Stimulated activated naive B cell treated with anti-CD40 and anti-IgM and Interleukin-4, amounts not matched to agents 10 μg/mL and 1 μg/mL and 100 μg/mL, for 72 hours (primary cell): ENCODE measurements at regions not wholly inside any gene's neighbourhood (a gene's known extent, or its start where the extent isn't known, plus 50 kb on each side); places are given as distances from the start of the nearest gene placed in this dataset.
"Not testable (repeated sequence)": the region's sequence is repeated elsewhere in the genome, so short reads cannot be mapped to it uniquely, and the experiment has no call there.

ENCODE experiments used
- ATAC-seq, 2 donors: fragments of 150-1000 bp; cut with Tn5 transposase; replicated peaks; 2 replicates each; pipeline ENCODE4 v1.10.0; 2021; ENCODE audit warnings: moderate library complexity in 1 of 2
- DNase-seq: peaks from one replicate; pipeline ENCODE4 v3.0.0; 2021
- H3K27ac Mint-ChIP-seq: one replicate; pipeline ENCODE4 v1.8.0; 2022; ENCODE audit warnings: mild to moderate bottlenecking, mixed read lengths
- H3K27me3 Mint-ChIP-seq, 2 donors: one replicate each; pipeline ENCODE4 v1.8.0; 2022; ENCODE audit warnings: mixed read lengths in 2 of 2
- H3K36me3 Mint-ChIP-seq, 2 donors: one replicate each; pipeline ENCODE4 v1.8.0; 2022; ENCODE audit warnings: mixed read lengths in 2 of 2, mild to moderate bottlenecking in 1 of 2
- H3K4me1 Mint-ChIP-seq, 2 donors: one replicate each; pipeline ENCODE4 v1.8.0; 2022; ENCODE audit warnings: mixed read lengths in 2 of 2, mild to moderate bottlenecking in 1 of 2
- H3K4me3 Mint-ChIP-seq, 2 donors: one replicate each; pipeline ENCODE4 v1.8.0; 2022; ENCODE audit warnings: mild to moderate bottlenecking in 2 of 2, mixed read lengths in 2 of 2, moderate library complexity in 1 of 2
- H3K9me3 Mint-ChIP-seq, 2 donors: one replicate each; pipeline ENCODE4 v1.8.0; 2022; ENCODE audit warnings: mixed read lengths in 2 of 2, mild to moderate bottlenecking in 1 of 2

GRCh38 chr3:197364410-197365071 lies 66.1 kb upstream of the DLG1 start:
- DNase-seq: no peak
- H3K27me3 Mint-ChIP-seq: peaks cover 40 to 42% of the 10 kb centered on the region in 2 donors
- no peak overlapping the region for H3K27ac Mint-ChIP-seq
- H3K9me3 Mint-ChIP-seq: peaks cover 12 to 15% of the 10 kb centered on the region in 2 donors
- no peak for ATAC-seq
- no peak overlapping the region for H3K4me3 Mint-ChIP-seq
- no peaks in the 10 kb centered on the region for H3K4me1 Mint-ChIP-seq
- H3K36me3 Mint-ChIP-seq: peaks cover 8 to 16% of the 10 kb centered on the region in 2 donors

GRCh38 chr3:197363553-197364409 lies 65.4 kb upstream of the DLG1 start:
- H3K27ac Mint-ChIP-seq: no peak overlapping the region
- H3K4me1 Mint-ChIP-seq: no peaks in the 10 kb centered on the region
- DNase-seq: no peak

DNA sequence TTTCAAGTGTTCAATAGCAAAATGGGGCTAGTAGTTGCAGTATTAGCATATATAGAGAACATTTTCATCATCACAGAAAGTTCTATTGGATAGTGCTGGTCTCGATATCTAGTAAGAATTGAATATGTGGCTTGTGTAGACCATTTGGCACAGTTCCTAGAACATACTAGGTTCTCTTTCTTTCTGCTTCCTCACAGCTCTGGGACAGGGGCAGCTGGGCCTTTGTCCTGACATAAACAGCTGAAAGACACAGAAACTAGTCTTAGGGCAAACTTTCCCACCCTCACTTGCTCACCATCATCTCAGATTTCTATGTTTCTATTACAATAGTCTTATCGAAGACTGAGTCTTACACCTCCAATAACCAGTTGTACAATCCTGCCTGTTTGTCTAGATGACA lies 63.7 kb upstream of the DLG1 start:
- Mint-ChIP-seq H3K4me3 (no peak overlapping the region), H3K27me3 (peaks cover 27 to 41% of the 10 kb centered on the region in 2 donors), H3K4me1 (no peaks in the 10 kb centered on the region), H3K36me3 (peaks cover 10 to 18% of the 10 kb centered on the region in 2 donors), H3K9me3 (peaks cover 18 to 19% of the 10 kb centered on the region in 2 donors), H3K27ac (no peak overlapping the region)
- no peak for DNase-seq
- ATAC-seq: no peak

More at GRCh38 chr3:197363553-197364409, 65.4 kb upstream of the DLG1 start:
- H3K4me3 Mint-ChIP-seq: no peak overlapping the region
- peaks cover 10 to 18% of the 10 kb centered on the region in 2 donors for H3K36me3 Mint-ChIP-seq
- ATAC-seq: no peak
- peaks cover 17 to 19% of the 10 kb centered on the region in 2 donors for H3K9me3 Mint-ChIP-seq
- H3K27me3 Mint-ChIP-seq: peaks cover 36 to 42% of the 10 kb centered on the region in 2 donors

DNA sequence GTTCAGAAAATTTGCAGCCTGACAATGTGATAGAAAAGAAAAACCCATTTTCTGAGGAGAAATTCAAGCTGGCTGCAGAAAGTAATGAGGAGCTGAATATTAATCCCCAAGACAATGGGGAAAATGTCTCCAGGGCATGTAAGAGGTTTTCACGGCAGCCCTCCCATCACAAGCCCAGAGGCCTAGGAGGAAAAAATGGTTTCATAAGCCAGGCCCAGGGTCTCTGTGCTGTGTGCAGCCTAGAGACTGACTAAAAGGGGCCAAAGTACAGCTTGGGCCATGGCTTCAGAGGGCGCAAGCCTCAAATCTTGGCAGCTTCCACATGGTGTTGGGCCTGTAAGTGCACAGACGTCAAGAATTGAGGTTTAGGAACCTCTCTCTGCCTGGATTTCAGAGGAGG lies 61.7 kb upstream of the DLG1 start:
- ATAC-seq, DNase-seq, H3K4me3 Mint-ChIP-seq, H3K4me1 Mint-ChIP-seq: not testable (repeated sequence)
- Mint-ChIP-seq H3K27ac (peak overlapping the region; percentile 16), H3K36me3 (peaks cover 10 to 18% of the 10 kb centered on the region in 2 donors), H3K27me3 (peaks cover 19 to 40% of the 10 kb centered on the region in 2 donors), H3K9me3 (peaks cover 18 to 19% of the 10 kb centered on the region in 2 donors)

DNA sequence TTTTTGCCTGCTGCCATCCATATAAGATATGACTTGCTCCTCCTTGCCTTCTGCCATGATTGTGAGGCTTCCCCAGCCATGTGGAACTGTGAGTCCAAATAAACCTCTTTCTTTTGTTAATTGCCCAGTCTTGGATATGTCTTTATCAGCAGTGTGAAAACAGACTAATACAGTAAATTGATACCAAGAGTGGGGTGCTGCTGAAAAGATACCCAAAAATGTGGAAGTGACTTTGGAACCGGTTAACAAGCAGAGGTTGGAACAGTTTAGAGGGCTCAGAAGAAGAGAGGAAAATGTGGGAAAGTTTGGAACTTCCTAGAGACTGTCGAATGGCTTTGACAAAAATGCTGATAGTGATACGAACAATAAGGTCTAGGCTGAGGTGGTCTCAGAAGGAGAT lies 61.1 kb upstream of the DLG1 start:
- H3K36me3 Mint-ChIP-seq: peaks cover 10 to 18% of the 10 kb centered on the region in 2 donors
- H3K9me3 Mint-ChIP-seq: peaks cover 18 to 19% of the 10 kb centered on the region in 2 donors
- DNase-seq, H3K4me1 Mint-ChIP-seq, H3K4me3 Mint-ChIP-seq, H3K27ac Mint-ChIP-seq, ATAC-seq: not testable (repeated sequence)
- peaks cover 21 to 36% of the 10 kb centered on the region in 2 donors for H3K27me3 Mint-ChIP-seq

DNA sequence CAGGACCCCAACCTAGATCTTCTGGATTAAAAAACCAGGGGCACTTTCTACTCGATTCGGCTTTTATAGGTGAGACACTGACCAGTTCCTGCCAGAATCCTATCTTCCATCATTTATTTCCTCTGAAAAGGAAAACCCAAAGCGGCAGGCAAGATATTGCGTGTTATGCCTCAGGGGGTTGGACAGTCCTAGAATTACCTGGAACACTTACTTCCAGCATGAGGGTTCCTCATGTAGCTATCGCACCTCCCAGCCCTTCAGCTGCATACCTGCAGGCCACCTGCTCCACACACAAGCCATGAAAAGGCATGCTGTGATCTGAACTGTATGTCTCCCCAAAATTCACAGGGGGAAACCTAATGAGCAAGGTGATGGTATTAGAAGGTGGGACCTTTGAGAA lies 58.3 kb upstream of the DLG1 start:
- peaks cover 18% of the 10 kb centered on the region in 2 donors for H3K9me3 Mint-ChIP-seq
- H3K36me3 Mint-ChIP-seq: peaks cover 10 to 18% of the 10 kb centered on the region in 2 donors
- H3K4me1 Mint-ChIP-seq: peaks cover 3 to 6% of the 10 kb centered on the region in 2 donors
- no peak for ATAC-seq
- no peak for DNase-seq
- H3K27ac Mint-ChIP-seq: no peak overlapping the region
- H3K4me3 Mint-ChIP-seq: no peak overlapping the region
- peaks cover 14 to 28% of the 10 kb centered on the region in 2 donors for H3K27me3 Mint-ChIP-seq

DNA sequence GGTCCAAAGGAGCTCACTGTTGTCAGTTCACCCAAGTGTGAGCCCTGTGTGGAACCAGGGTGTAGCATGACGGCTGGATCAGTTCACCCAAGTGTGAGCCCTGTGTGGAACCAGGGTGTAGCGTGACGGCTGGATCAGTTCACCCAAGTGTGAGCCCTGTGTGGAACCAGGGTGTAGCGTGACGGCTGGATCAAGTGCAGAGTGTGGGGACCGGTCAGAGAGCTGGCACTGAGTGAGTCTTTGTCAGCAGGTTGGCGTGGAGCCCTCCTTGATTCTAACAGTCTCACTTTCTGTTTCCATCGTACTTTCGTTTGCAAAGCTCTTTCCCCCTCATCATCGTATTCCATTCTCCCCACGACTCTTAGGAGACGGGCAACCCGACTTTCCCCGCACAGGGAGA lies 57.9 kb upstream of the DLG1 start:
- no peak for DNase-seq
- peaks cover 3 to 6% of the 10 kb centered on the region in 2 donors for H3K4me1 Mint-ChIP-seq
- H3K9me3 Mint-ChIP-seq: peaks cover 17% of the 10 kb centered on the region in 2 donors
- peaks cover 10 to 17% of the 10 kb centered on the region in 2 donors for H3K36me3 Mint-ChIP-seq
- H3K27me3 Mint-ChIP-seq: peaks cover 14 to 30% of the 10 kb centered on the region in 2 donors
- no peak overlapping the region for H3K4me3 Mint-ChIP-seq
- H3K27ac Mint-ChIP-seq: no peak overlapping the region
- ATAC-seq: no peak

- DNase-seq (no peak), ATAC-seq (no peak)
- Mint-ChIP-seq H3K27ac (no peak overlapping the region), H3K36me3 (peaks cover 10 to 12% of the 10 kb centered on the region in 2 donors), H3K27me3 (peaks cover 14 to 26% of the 10 kb centered on the region in 2 donors), H3K4me1 (peaks cover 3 to 6% of the 10 kb centered on the region in 2 donors), H3K9me3 (peaks cover 11 to 13% of the 10 kb centered on the region in 2 donors), H3K4me3 (no peak overlapping the region)
Measured at GRCh38 chr3:197355713-197356112, 57.3 kb upstream of the DLG1 start.

DNA sequence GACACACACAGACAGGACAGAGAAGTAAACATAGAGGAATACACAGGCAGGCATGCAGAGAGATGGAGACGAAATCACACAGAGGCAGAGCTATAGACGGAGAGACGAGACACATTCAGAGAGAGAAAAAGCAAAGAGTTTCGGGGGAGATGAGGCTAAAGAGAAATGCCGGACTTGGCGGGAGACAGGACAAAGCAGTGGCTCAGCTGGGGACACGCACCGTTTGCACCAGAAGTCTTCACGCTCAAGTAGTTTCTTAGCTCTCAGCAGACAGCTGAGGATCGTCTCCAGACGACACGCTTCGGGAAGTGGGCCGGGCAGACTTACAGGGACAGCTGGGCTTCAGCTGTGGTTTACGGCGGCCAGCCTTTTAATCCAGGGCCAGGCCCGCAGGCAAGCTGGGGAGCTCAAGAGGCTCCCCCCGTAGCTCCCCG lies 56.2 kb upstream of the DLG1 start:
- H3K4me3 Mint-ChIP-seq: no peak overlapping the region

DNA sequence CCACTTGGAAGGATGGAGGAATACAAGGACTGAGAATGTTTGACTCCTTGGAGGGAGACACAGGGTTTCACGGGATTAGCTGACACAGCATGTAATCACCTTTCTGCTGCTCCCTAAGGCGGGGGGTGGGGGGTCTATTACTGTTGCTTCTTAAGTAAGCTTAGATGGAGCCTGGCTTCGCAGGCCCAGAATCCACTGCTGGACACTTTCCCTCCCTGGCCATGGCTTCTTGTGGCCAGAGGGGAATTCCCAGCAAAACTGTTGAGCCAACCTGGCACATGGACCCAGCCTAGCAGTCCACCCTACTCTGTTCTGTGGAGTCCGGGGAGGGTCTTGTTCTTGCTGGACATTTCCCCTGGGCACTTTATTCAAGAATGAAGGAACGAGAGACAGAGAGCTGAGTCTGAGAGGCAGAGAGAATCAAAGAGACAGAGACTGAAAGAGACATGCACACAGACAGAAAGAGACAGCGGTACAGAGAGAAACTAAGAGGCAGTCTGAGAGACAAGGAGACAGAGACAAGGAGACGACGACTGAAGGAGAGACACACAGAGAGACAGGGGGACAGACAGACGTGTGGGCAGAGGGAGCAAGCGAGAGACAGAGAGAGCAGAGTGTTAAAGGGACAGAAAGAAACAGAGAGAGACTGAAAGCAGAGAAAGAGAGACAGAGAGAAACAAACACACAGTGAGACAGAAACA lies 55.6 kb upstream of the DLG1 start:
- Mint-ChIP-seq H3K27me3 (peaks cover 15 to 26% of the 10 kb centered on the region in 2 donors), H3K27ac (no peak overlapping the region), H3K9me3 (peaks cover 2 to 3% of the 10 kb centered on the region in 2 donors), H3K36me3 (no peaks in the 10 kb centered on the region), H3K4me1 (peaks cover 3 to 6% of the 10 kb centered on the region in 2 donors), H3K4me3 (no peak overlapping the region)
- ATAC-seq (no peak), DNase-seq (no peak)

More for the DNA sequence above, 56.2 kb upstream of the DLG1 start:
- no peak overlapping the region for H3K27ac Mint-ChIP-seq
- peaks cover 3% of the 10 kb centered on the region in 2 donors for H3K36me3 Mint-ChIP-seq
- H3K27me3 Mint-ChIP-seq: peaks cover 14 to 26% of the 10 kb centered on the region in 2 donors
- peaks cover 3 to 6% of the 10 kb centered on the region in 2 donors for H3K4me1 Mint-ChIP-seq
- peaks cover 4 to 7% of the 10 kb centered on the region in 2 donors for H3K9me3 Mint-ChIP-seq
- DNase-seq (no peak), ATAC-seq (no peak)

GRCh38 chr3:197353001-197353866 lies 54.8 kb upstream of the DLG1 start:
- Mint-ChIP-seq H3K9me3 (no peaks in the 10 kb centered on the region), H3K4me1 (peaks cover 3 to 6% of the 10 kb centered on the region in 2 donors), H3K27ac (no peak overlapping the region), H3K36me3 (no peaks in the 10 kb centered on the region), H3K4me3 (no peak overlapping the region), H3K27me3 (peaks cover 19 to 26% of the 10 kb centered on the region in 2 donors)
- no peak for DNase-seq
- no peak for ATAC-seq

GRCh38 chr3:197352382-197352781 lies 54.0 kb upstream of the DLG1 start:
- peaks cover 3 to 6% of the 10 kb centered on the region in 2 donors for H3K4me1 Mint-ChIP-seq
- ATAC-seq: no peak
- no peaks in the 10 kb centered on the region for H3K36me3 Mint-ChIP-seq
- no peak overlapping the region for H3K4me3 Mint-ChIP-seq
- no peak overlapping the region for H3K27ac Mint-ChIP-seq
- peaks cover 19 to 26% of the 10 kb centered on the region in 2 donors for H3K27me3 Mint-ChIP-seq
- no peak for DNase-seq
- H3K9me3 Mint-ChIP-seq: no peaks in the 10 kb centered on the region

- Mint-ChIP-seq H3K36me3 (no peaks in the 10 kb centered on the region), H3K27me3 (peaks cover 16 to 18% of the 10 kb centered on the region in 2 donors), H3K4me3 (no peak overlapping the region), H3K4me1 (peaks cover 3 to 6% of the 10 kb centered on the region in 2 donors), H3K9me3 (no peaks in the 10 kb centered on the region), H3K27ac (no peak overlapping the region)
- DNase-seq: no peak
- no peak for ATAC-seq
Measured at GRCh38 chr3:197350446-197350845, 52.0 kb upstream of the DLG1 start.
